ENCODE measurements at regions not wholly inside any gene's neighbourhood (a gene's known extent, or its start where the extent isn't known, plus 50 kb on each side); places are given as distances from the start of the nearest gene placed in this dataset.

DNA sequence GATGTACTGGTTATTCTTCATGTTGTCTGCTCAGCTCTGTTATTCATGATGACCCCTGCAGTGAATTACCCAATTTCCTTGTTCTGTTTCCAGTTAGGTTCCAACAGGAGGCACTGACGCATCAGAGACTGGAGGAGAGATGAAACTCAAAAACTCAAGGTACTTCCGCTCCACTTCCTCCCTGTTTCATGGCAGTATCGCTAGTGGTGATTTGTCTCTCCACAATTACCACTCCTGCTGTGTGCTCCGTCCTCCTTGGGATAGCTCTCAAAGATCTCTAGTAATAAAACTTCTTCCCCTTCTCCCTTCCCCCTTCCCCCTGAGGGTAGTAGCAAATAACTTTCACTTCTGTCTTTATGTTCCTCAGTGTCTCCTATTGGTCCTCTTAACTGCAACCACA lies 107.4 kb upstream of the ABCB5 start:
- H3K79me2 ChIP-seq (ENCODE audit: control insufficient read depth in 1 of 2, insufficient read depth in 2 of 2, low read length in 2 of 2), result no peaks in the 10 kb centered on the region
- no peaks in the 10 kb centered on the region for H3K9me3 ChIP-seq (ENCODE audit: insufficient read depth in 2 of 2, low read depth in 1 of 2, low read length in 1 of 2)
- no peak overlapping the region for H2BK15ac ChIP-seq (ENCODE audit: low read length)
- 78% methylated on average over 4 of the region's 4 CpGs; no CpG with 5 or more reads in 1 of the 2 experiments for WGBS, 2 experiments (ENCODE audit: extremely low coverage in 1 of 2, insufficient coverage in 1 of 2, insufficient read length in 1 of 2, insufficient replicate concordance in 2 of 2, low coverage in 1 of 2, low lambda C conversion rate in 2 of 2, missing lambda C conversion rate in 1 of 2)
- H3K79me1 ChIP-seq (ENCODE audit: low read depth, low read length), result no peaks in the 10 kb centered on the region
- H4K5ac ChIP-seq (ENCODE audit: insufficient read length, low read depth, low read length), result no peak overlapping the region
- H3K36me3 ChIP-seq (ENCODE audit: control insufficient read depth in 2 of 4, insufficient read depth in 4 of 4, low read length in 3 of 4), result no peaks in the 10 kb centered on the region
- no peak overlapping the region for H3K4ac ChIP-seq (replicated peaks; ENCODE audit: insufficient read length, low read depth, low read length)
- H2BK120ac ChIP-seq (replicated peaks; ENCODE audit: low read depth, low read length), result no peak overlapping the region
- ChIA-PET POLR2A (ENCODE audit: partially characterized antibody) (no interaction called here), CTCF (ENCODE audit: partially characterized antibody) (interaction anchor here (0.5 to 1.6 kb wide), 14 partner anchors 24 to 745 kb away, joined by 3 to 8 read pairs (median 3); no protein-coding TSS in a partner anchor)
- H2BK20ac ChIP-seq (ENCODE audit: low read length), result no peak overlapping the region
- H3K14ac ChIP-seq (ENCODE audit: insufficient read length), result no peak overlapping the region
- H3K23me2 ChIP-seq (ENCODE audit: low read depth, low read length), result no peaks in the 10 kb centered on the region
- FAIRE-seq (peak; percentile 80), DNase-seq (ENCODE audit: low read depth in 1 of 2, low spot score in 2 of 2) (no peak)
- H3K4me2 ChIP-seq (ENCODE audit: insufficient read depth in 1 of 2, low read depth in 2 of 2, low read length in 2 of 2), result no peak overlapping the region
- no peak overlapping the region for H2AK5ac ChIP-seq (ENCODE audit: low read depth, low read length)
- no peak overlapping the region for H2BK12ac ChIP-seq (ENCODE audit: low read depth, low read length)
- no peak overlapping the region for H3K18ac ChIP-seq (ENCODE audit: extremely low read depth, low read length)
- no peak overlapping the region for H3K56ac ChIP-seq (replicated peaks; ENCODE audit: insufficient read length, low read depth, low read length)
- H3K4me1 ChIP-seq (replicated peaks in 1 of 4; ENCODE audit: control insufficient read depth in 3 of 4, insufficient read depth in 4 of 4, low read length in 3 of 4), result no peaks in the 10 kb centered on the region
- no peaks in the 10 kb centered on the region for H4K20me1 ChIP-seq (replicated peaks in 1 of 2; ENCODE audit: control insufficient read depth in 1 of 2, insufficient read depth in 2 of 2, low read length in 2 of 2)
- no peak overlapping the region for H3K4me3 ChIP-seq (ENCODE audit: extremely low read depth in 1 of 4, insufficient read depth in 2 of 4, low read depth in 3 of 4, low read length in 4 of 4)
- no peak overlapping the region for H3K27ac ChIP-seq (ENCODE audit: low read depth, low read length)
- H4K91ac ChIP-seq (replicated peaks; ENCODE audit: insufficient read length, low read length), result no peak overlapping the region
- no peak overlapping the region for H3K9ac ChIP-seq (replicated peaks in 1 of 4; ENCODE audit: extremely low read depth in 1 of 4, low read depth in 3 of 4, low read length in 3 of 4)
- peaks cover 0 to 1% (median 0%) of the 10 kb centered on the region in 4 experiments; a peak in 1 of 7 replicates for H3K27me3 ChIP-seq (replicated peaks in 1 of 4; ENCODE audit: control insufficient read depth in 3 of 4, extremely low read depth in 1 of 4, insufficient read depth in 3 of 4, low read length in 3 of 4)
- no peak overlapping the region for H2BK5ac ChIP-seq (ENCODE audit: low read depth, low read length)
- H3K23ac ChIP-seq (ENCODE audit: insufficient read length), result no peak overlapping the region
- peak overlapping the region; percentile 46; the same call in 1 of the 2 replicates for H2AFZ ChIP-seq (ENCODE audit: low read length)
- no peak overlapping the region for H4K8ac ChIP-seq (ENCODE audit: extremely low read depth, insufficient read depth, low read length)
- TF ChIP-seq EZH2 (IDR thresholded peaks at IDR 0.05; ENCODE audit: low read depth, low read length, severe bottlenecking), result no peak
- TF ChIP-seq CEBPB (IDR thresholded peaks at IDR 0.05; ENCODE audit: low read depth, low read length), result peak; percentile 60; the same call in 1 of the 2 replicates
- TF ChIP-seq JUND (IDR thresholded peaks at IDR 0.05; ENCODE audit: low read length), result no peak
- no peak for TF ChIP-seq PHF8 (conservative IDR thresholded peaks at IDR 0.05; ENCODE audit: low read depth, low read length)
- TF ChIP-seq, protein P1, sequence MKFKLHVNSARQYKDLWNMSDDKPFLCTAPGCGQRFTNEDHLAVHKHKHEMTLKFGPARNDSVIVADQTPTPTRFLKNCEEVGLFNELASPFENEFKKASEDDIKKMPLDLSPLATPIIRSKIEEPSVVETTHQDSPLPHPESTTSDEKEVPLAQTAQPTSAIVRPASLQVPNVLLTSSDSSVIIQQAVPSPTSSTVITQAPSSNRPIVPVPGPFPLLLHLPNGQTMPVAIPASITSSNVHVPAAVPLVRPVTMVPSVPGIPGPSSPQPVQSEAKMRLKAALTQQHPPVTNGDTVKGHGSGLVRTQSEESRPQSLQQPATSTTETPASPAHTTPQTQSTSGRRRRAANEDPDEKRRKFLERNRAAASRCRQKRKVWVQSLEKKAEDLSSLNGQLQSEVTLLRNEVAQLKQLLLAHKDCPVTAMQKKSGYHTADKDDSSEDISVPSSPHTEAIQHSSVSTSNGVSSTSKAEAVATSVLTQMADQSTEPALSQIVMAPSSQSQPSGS (IDR thresholded peaks at IDR 0.05; ENCODE audit: low read length), result no peak
- TF ChIP-seq, protein P2, sequence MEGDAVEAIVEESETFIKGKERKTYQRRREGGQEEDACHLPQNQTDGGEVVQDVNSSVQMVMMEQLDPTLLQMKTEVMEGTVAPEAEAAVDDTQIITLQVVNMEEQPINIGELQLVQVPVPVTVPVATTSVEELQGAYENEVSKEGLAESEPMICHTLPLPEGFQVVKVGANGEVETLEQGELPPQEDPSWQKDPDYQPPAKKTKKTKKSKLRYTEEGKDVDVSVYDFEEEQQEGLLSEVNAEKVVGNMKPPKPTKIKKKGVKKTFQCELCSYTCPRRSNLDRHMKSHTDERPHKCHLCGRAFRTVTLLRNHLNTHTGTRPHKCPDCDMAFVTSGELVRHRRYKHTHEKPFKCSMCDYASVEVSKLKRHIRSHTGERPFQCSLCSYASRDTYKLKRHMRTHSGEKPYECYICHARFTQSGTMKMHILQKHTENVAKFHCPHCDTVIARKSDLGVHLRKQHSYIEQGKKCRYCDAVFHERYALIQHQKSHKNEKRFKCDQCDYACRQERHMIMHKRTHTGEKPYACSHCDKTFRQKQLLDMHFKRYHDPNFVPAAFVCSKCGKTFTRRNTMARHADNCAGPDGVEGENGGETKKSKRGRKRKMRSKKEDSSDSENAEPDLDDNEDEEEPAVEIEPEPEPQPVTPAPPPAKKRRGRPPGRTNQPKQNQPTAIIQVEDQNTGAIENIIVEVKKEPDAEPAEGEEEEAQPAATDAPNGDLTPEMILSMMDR (IDR thresholded peaks at IDR 0.05; ENCODE audit: control extremely low read depth in 1 of 3, insufficient read depth in 1 of 3, low read depth in 1 of 3, low read length in 3 of 3), result peak in 2 of 3 experiments; percentile 42 to 57; a peak in 2 of 4 replicates
- no peak for TF ChIP-seq RNF2 (IDR thresholded peaks at IDR 0.05; ENCODE audit: borderline replicate concordance, low read depth, low read length, missing control alignments, poor library complexity, severe bottlenecking)
- no peak for TF ChIP-seq NANOG (IDR thresholded peaks at IDR 0.05; ENCODE audit: insufficient read depth, low read depth, low read length, poor library complexity, severe bottlenecking)

Data from H1 (cell line).